HUDEP-2 (cell line): ENCODE measurements at regions not wholly inside any gene's neighbourhood (a gene's known extent, or its start where the extent isn't known, plus 50 kb on each side); places are given as distances from the start of the nearest gene placed in this dataset.
"Not testable (repeated sequence)": the region's sequence is repeated elsewhere in the genome, so short reads cannot be mapped to it uniquely, and the experiment has no call there.

Experiments used
- DNase-seq, 76 experiments: peaks; one replicate each; lab custom pipeline; 2025; ENCODE audit not compliant: unreplicated experiment in 76 of 76; lab: John Stamatoyannopoulos, UW

- no peak for DNase-seq
These were observed 245.3 kb downstream of the GADD45G start for GRCh38 chr9:89850153-89850552.

GRCh38 chr9:89850631-89851325 lies 246.0 kb downstream of the GADD45G start:
- no peak for DNase-seq

- no peak for DNase-seq
These were observed 248.3 kb downstream of the GADD45G start for GRCh38 chr9:89853161-89853560.

- DNase-seq: no peak
These were observed 249.1 kb downstream of the GADD45G start for GRCh38 chr9:89853931-89854330.

GRCh38 chr9:89854715-89855475 lies 250.1 kb downstream of the GADD45G start:
- no peak for DNase-seq

GRCh38 chr9:89856296-89856695 lies 251.5 kb downstream of the GADD45G start:
- not testable (repeated sequence) for DNase-seq

GRCh38 chr9:89856950-89857349 lies 252.1 kb downstream of the GADD45G start:
- DNase-seq: not testable (repeated sequence)

- DNase-seq: not testable (repeated sequence)
These were observed 255.0 kb downstream of the GADD45G start for GRCh38 chr9:89859842-89860241.

- not testable (repeated sequence) for DNase-seq
These were observed 256.6 kb downstream of the GADD45G start for GRCh38 chr9:89861371-89861770.

GRCh38 chr9:89862316-89862715 lies 257.5 kb downstream of the GADD45G start:
- no peak for DNase-seq

- no peak for DNase-seq
These were observed 258.3 kb downstream of the GADD45G start for GRCh38 chr9:89863141-89863540.

- no peak for DNase-seq
These were observed 259.0 kb downstream of the GADD45G start for GRCh38 chr9:89863837-89864236.

- DNase-seq: no peak
These were observed 259.4 kb downstream of the GADD45G start for GRCh38 chr9:89864257-89864656.

GRCh38 chr9:89864731-89865130 lies 259.9 kb downstream of the GADD45G start:
- no peak for DNase-seq

GRCh38 chr9:89865357-89865756 lies 260.5 kb downstream of the GADD45G start:
- DNase-seq: no peak

- no peak for DNase-seq
These were observed 261.2 kb downstream of the GADD45G start for GRCh38 chr9:89865981-89866380.

- DNase-seq: no peak
These were observed 261.9 kb downstream of the GADD45G start for GRCh38 chr9:89866701-89867100.

- DNase-seq: no peak
These were observed 263.3 kb downstream of the GADD45G start for GRCh38 chr9:89868100-89868499.

GRCh38 chr9:89869793-89870580 lies 265.2 kb downstream of the GADD45G start:
- no peak for DNase-seq

GRCh38 chr9:89871871-89872331 lies 267.1 kb downstream of the GADD45G start:
- DNase-seq: no peak

- DNase-seq: no peak
These were observed 267.7 kb downstream of the GADD45G start for GRCh38 chr9:89872426-89872912.
